Kidney glomerular epithelial cell (primary cell): ENCODE measurements at regions not wholly inside any gene's neighbourhood (a gene's known extent, or its start where the extent isn't known, plus 50 kb on each side); places are given as distances from the start of the nearest gene placed in this dataset.

Experiments used
- DNase-seq: peaks from one replicate; lab custom pipeline; 2025; lab: John Stamatoyannopoulos, UW

- no peak for DNase-seq
Observed at GRCh38 chr13:107475753-107476453, 739.4 kb downstream of the LIG4 start.

DNA sequence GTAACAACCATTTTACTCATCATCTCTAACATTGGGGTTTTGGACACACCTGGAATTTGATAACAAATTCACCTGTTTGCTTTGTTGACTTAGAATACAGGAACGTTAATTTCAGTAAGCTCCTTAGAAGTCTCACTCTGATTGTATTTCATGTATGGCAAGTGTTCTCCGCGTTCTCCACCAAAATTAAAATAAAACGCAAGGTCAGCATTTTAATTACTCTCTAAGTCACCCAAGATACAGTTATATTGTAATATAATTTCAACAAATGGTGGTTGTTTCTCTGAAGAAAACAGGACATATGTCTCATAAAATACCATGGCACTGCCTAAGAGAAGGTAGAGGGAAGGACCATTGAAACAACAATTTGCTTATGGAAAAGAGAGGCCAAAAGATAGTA, 742.1 kb downstream of the LIG4 start:
- DNase-seq = no peak

- peak; percentile 82 for DNase-seq
Observed at GRCh38 chr13:107466326-107467099, 748.8 kb downstream of the LIG4 start.

- no peak for DNase-seq
Observed at GRCh38 chr13:107462501-107462900, 752.8 kb downstream of the LIG4 start.

- no peak for DNase-seq
Observed at GRCh38 chr13:107461751-107462150, 753.6 kb downstream of the LIG4 start.

- DNase-seq = peak; percentile 65
Observed at GRCh38 chr13:107459430-107459829, 755.9 kb downstream of the LIG4 start.

GRCh38 chr13:107458269-107458668, 757.1 kb downstream of the LIG4 start:
- DNase-seq = no peak

DNA sequence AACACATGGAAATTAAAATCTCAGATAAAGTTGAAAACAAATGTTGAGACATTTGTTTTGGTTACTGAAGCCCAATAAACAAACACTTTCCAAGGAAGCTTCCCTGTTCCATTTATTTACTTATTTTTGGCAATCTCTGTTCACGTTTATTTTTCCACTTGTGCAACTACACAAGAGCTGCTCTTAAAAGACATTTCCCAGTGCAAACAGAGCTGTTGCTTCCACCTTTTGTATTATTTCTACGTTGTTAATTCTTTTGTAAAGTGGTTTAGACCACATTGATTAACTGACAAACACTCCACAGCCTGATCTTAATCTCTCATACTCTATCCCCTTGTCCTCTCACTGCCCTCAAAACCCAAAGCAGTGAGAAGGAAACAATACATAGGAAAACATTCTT, 757.6 kb downstream of the LIG4 start:
- DNase-seq = no peak

DNA sequence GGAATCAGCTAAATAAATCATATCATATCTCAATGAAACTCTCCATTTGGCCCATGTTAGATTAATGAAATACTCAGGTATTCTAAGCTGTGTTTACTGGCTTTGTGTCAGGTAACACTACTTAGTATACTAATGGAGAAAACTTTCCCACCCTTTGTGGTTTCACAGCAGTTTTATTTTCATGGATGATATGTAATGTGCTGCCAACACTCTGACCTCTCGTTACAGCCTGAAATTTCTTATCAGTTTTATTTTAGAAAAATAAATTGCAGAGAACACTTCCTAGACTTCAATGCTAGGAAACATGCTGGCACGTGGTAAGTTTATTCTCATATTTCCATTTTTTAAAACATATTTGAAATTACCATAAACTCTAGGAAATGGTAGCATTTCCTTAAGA, 758.9 kb downstream of the LIG4 start:
- no peak for DNase-seq

DNA sequence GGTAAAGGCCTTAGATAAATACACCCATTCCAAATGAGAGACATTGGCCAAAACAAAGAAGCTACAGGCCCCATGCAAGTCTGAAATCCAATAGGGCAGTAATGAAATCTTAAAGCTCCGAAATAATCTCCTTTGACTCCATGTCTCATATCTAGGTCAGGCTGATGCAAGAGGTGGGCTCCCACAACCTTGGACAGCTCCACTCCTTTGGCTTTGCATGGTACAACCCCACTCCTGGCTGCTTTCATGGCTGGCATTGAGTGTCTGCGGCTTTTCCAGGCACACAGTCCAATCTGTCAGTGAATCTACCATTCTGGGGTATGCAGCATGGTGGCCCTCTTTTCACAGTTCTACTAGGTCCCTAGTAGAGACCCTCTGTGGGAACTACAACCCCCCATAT, 762.5 kb downstream of the LIG4 start:
- DNase-seq = no peak

DNA sequence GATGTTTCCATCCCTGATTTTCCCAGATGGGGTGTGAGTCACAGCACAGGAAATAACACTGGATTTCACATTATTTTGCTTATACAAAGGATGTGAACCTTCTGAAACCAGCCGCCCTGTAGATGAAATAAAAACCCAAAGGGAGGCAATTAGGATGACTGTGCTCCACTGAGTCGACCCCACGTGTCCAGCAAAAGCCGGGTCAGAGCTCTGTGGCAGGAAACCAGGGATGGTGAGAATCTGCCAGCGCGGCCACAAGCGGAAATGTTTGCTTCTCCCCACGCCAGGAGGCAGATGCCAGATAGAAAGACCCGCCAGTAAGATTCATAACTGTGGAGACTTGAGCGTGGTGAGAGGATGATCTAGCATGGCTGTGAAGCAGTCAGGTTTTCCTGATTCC, 764.4 kb downstream of the LIG4 start:
- DNase-seq = peak; percentile 98

DNA sequence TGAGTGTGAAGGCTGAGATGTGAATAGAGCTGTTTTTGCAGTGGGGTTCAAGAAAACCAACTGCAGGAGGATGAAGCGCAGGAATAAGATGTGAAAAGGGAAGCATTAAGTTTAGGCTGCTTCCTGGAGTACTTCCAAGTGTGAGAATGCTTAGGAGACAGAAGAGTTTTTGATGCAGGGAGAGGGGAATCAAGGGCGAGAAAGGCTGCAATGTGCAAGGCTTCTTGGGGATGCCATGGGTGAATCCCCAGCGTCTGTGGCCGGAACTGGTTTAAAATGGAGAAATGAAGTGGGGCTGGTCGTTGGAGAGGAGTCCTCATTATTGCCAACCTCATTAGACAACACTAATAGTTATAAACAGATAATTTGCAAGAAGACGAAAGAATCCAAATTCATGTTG, 764.9 kb downstream of the LIG4 start:
- no peak for DNase-seq

- peak; percentile 49 for DNase-seq
Observed at GRCh38 chr13:107447591-107447990, 767.7 kb downstream of the LIG4 start.

DNA sequence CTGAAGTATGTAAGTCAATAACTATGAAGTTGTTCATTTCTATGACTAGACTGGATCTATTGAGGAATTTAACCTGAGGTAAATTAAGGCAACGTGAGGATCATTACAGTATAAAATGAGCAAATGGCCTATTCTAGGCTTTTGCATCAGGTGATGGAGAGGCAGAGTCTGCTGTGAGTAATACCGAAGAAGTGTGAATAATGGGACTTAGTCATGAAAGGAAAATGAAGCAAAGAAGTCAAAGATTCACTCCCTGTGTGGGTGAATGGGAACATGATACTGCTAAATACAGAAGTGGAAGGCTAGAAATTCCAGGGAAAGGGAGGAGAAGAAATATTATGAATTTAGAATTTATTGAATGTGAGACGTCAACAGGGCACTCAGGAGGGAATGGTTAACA, 774.1 kb downstream of the LIG4 start:
- peak; percentile 94 for DNase-seq

GRCh38 chr13:107438251-107438650, 777.1 kb downstream of the LIG4 start:
- no peak for DNase-seq

DNA sequence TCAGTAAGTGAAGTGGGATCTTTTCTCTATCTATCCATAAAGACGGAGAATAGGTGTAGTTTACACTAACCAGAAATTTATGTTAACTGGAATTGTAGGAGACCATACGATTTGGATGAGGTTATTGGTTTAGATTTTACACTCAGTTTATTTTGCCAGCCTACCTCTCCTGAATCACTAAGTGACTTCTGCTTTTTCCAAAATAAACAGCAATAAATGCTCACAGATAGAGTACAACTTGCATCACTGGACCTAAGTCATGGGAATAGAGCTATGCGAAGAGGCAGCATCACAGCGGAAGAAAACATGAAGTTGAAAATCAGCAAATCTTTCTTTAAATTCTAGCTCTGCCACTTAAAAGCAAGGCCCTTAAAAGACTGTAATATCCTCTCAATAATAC, 781.0 kb downstream of the LIG4 start:
- DNase-seq = no peak

DNA sequence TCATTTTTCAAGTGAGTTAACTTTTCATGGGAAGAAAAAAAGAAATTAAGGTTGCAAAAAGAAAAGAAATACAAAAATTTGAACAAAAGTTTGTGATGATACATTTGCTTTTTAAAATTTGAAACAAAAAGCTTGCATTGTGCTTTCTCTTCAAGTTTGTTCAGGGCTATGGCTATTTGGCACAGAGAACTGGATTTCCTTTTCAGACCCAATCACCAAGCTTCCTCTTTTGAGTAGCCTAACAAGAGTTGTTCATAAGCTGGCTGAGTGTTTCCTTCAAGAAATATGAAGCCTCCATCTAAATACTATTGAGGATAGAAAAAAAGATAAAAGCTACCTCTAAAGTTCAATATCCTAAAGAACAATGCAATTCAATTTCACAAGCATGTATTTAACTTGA, 787.8 kb downstream of the LIG4 start:
- no peak for DNase-seq

DNA sequence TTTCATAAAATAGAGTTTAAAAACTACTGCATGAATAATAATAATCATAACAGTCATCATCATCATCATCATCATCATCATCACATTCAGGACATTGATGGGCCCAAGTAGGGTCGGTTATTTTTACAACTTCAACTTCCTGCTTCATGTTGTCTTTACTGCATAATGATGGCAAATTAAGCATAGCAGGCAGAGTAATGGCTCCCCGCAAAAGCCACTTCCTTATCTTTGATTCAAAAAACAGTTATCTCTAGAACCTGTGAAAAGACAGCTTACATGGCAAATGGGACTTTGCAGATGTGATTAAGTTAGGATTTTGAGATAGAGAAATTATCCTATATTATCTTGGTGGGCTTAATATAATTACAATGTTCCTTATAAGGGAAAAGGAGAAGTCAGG, 792.9 kb downstream of the LIG4 start:
- DNase-seq = no peak

DNA sequence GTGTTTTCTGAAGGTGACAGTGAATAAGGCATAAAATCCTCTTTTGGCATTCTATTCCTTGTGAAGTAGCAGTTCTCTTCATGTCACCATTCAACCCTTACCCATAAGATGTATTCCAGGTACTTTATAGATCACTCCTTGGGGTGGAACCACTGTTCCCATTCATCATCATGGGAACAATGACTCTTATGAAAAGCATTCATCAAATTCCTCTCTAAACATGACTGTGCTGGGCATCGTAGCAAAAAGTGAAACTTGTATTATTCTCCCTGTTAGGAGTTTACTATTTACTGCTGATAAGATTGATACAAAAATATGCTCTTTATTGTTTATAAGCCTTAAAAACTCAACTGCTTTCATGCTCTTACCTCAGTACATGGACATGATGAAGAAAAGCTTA, 793.4 kb downstream of the LIG4 start:
- DNase-seq = peak; percentile 44

GRCh38 chr13:107421028-107421427, 794.3 kb downstream of the LIG4 start:
- DNase-seq = no peak

DNA sequence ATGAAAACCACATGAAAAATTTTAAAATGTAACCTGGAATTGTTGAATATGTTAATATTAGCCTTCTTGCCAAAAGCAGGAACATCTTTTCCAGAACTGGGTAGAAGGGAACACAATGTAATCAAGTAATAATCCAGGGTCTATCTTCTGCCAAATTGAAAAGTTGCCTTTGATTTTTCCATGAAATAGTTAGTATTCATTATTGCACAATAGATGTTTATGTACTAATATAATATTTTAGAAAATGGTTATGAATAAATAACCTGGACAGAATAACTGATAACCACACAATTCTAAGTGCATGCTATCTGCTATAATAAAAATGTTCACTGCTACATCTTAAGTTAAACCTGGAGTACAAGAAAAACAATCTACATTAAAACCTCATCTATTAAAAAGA, 802.3 kb downstream of the LIG4 start:
- DNase-seq = no peak

- DNase-seq = no peak
Observed at GRCh38 chr13:107407074-107407473, 808.3 kb downstream of the LIG4 start.

DNA sequence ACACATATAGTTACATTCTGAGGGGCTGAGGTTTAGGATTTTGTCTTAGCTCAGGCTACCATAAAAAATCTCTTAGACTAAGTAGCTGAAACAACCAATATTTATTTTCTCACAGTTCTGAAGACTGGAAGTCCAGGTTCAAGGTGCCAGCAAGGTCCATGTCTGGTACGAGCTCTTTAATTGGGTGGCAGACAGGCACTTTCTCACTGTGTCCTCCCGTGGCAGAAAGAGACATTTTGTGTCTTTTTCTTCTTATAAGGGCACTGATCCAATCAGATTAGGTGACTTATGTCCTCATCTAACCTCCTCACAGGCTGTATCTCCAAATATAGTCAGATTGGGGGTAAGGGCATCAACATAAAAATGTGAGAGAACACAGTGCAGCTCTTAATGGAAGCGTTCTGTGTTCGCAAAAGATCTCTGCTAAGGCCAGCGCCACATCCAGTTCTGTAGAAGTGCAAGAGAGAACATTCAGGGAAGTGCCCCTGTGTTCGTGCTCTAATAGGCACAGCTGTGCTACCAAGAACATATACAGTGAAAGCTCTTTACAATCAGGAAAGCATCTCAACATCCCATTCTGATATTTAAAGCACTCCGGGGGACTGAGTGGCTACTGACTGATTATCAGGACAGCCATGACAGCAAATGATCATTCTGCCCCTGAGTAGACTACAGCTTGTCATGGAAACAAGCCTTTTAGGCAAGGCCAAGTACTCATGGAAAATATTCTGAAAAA, 819.2 kb downstream of the LIG4 start:
- DNase-seq = no peak
